Mesendoderm (in vitro differentiated cells): ENCODE measurements at regions not wholly inside any gene's neighbourhood (a gene's known extent, or its start where the extent isn't known, plus 50 kb on each side); places are given as distances from the start of the nearest gene placed in this dataset.
"Not testable (repeated sequence)": the region's sequence is repeated elsewhere in the genome, so short reads cannot be mapped to it uniquely, and the experiment has no call there.

ENCODE experiments used
- DNase-seq: peaks from one replicate; pipeline ENCODE4 v3.0.0; 2013
- H2AK5ac ChIP-seq: 2 replicates; pipeline ENCODE4 v1.6.1; 2013; ENCODE audit warnings: low read length, inconsistent platforms
- H2BK120ac ChIP-seq: 2 replicates; pipeline ENCODE4 v1.6.1; 2013; ENCODE audit warnings: low read depth, mild to moderate bottlenecking, low read length, moderate library complexity, mixed read lengths
- H2BK15ac ChIP-seq: replicated peaks from 2 replicates; pipeline ENCODE4 v1.6.1; 2013; ENCODE audit warnings: low read depth, mild to moderate bottlenecking, moderate library complexity
- H2BK5ac ChIP-seq: 2 replicates; pipeline ENCODE4 v1.6.1; 2013; ENCODE audit warnings: low read length, inconsistent platforms
- H3K18ac ChIP-seq: 2 replicates; pipeline ENCODE4 v1.6.1; 2013; ENCODE audit warnings: mild to moderate bottlenecking, low read length, mixed read lengths
- H3K23ac ChIP-seq: one replicate; pipeline ENCODE4 v1.6.1; 2013; ENCODE audit warnings: low read length
- H3K27ac ChIP-seq: 2 replicates; pipeline ENCODE4 v1.5.1; 2013; ENCODE audit warnings: low read depth, mild to moderate bottlenecking, inconsistent platforms, low read length, moderate library complexity
- H3K27me3 ChIP-seq: 2 replicates; pipeline ENCODE4 v1.6.1; 2013; ENCODE audit warnings: low read length, control low read depth, mild to moderate bottlenecking, inconsistent platforms; ENCODE audit not compliant: insufficient read depth, poor library complexity
- H3K36me3 ChIP-seq: 2 replicates; pipeline ENCODE4 v1.6.1; 2013; ENCODE audit warnings: low read length, inconsistent platforms; ENCODE audit not compliant: control insufficient read depth, insufficient read depth
- H3K4ac ChIP-seq: one replicate; pipeline ENCODE4 v1.6.1; 2013; ENCODE audit warnings: low read depth, mild to moderate bottlenecking, low read length, moderate library complexity
- H3K4me1 ChIP-seq: 2 replicates; pipeline ENCODE4 v1.6.1; 2013; ENCODE audit warnings: low read depth, low read length, inconsistent platforms; ENCODE audit not compliant: control insufficient read depth
- H3K4me2 ChIP-seq: 2 replicates; pipeline ENCODE4 v1.6.1; 2013; ENCODE audit warnings: low read length
- H3K4me3 ChIP-seq: 2 replicates; pipeline ENCODE4 v1.5.1; 2013; ENCODE audit warnings: mild to moderate bottlenecking, low read length
- H3K56ac ChIP-seq: one replicate; pipeline ENCODE4 v1.6.1; 2013; ENCODE audit warnings: low read length
- H3K79me1 ChIP-seq: 2 replicates; pipeline ENCODE4 v1.6.1; 2013; ENCODE audit warnings: low read length, inconsistent platforms
- H3K79me2 ChIP-seq: 2 replicates; pipeline ENCODE4 v1.6.1; 2013; ENCODE audit warnings: mild to moderate bottlenecking, low read length; ENCODE audit not compliant: control insufficient read depth, insufficient read depth
- H3K9ac ChIP-seq: 2 replicates; pipeline ENCODE4 v1.6.1; 2013; ENCODE audit warnings: low read length, inconsistent platforms
- H4K5ac ChIP-seq: one replicate; pipeline ENCODE4 v1.6.1; 2013; ENCODE audit warnings: low read length
- H4K8ac ChIP-seq: one replicate; pipeline ENCODE4 v1.6.1; 2013; ENCODE audit warnings: low read depth, mild to moderate bottlenecking, control low read depth, low read length, moderate library complexity
- WGBS: extraction: QIAGEN DNeasy Blood & Tissue Kit; methylation state at CpG from one replicate; pipeline ENCODE4 v1.1.7; 2013; ENCODE audit warnings: low lambda C conversion rate, missing lambda C conversion rate; ENCODE audit not compliant: insufficient coverage; ENCODE audit errors: extremely low coverage; 5-methylcytosine and 5-hydroxymethylcytosine counted together

GRCh38 chr12:72184971-72185533 is 87.1 kb upstream of the TRHDE start:
- H2BK120ac ChIP-seq, H2BK5ac ChIP-seq, H3K4ac ChIP-seq, DNase-seq, H3K9ac ChIP-seq, H3K4me3 ChIP-seq, H3K79me1 ChIP-seq, H3K4me2 ChIP-seq, H3K23ac ChIP-seq, H2BK15ac ChIP-seq, H3K79me2 ChIP-seq, H2AK5ac ChIP-seq, H3K56ac ChIP-seq, H3K27me3 ChIP-seq, H3K18ac ChIP-seq, H4K8ac ChIP-seq, H4K5ac ChIP-seq, H3K4me1 ChIP-seq, H3K36me3 ChIP-seq, H3K27ac ChIP-seq: not testable (repeated sequence)
- no CpG with 5 or more reads among the region's 33 CpGs for WGBS

GRCh38 chr12:72189266-72189665 is 82.9 kb upstream of the TRHDE start:
- Histone ChIP-seq H3K79me1 (no peaks in the 10 kb centered on the region), H3K4me2 (no peak overlapping the region), H2BK15ac (no peak overlapping the region), H3K9ac (no peak overlapping the region), H3K36me3 (no peaks in the 10 kb centered on the region), H4K8ac (no peak overlapping the region), H3K4me3 (no peak overlapping the region), H3K56ac (no peak overlapping the region), H2BK5ac (no peak overlapping the region), H2BK120ac (no peak overlapping the region), H3K23ac (no peak overlapping the region), H3K27ac (no peak overlapping the region), H3K18ac (no peak overlapping the region), H3K27me3 (no peaks in the 10 kb centered on the region), H4K5ac (no peak overlapping the region), H2AK5ac (no peak overlapping the region), H3K4me1 (no peaks in the 10 kb centered on the region), H3K4ac (no peak overlapping the region), H3K79me2 (no peaks in the 10 kb centered on the region)
- WGBS, result no CpG with 5 or more reads among the region's 1 CpG
- DNase-seq, result no peak

- Histone ChIP-seq H4K8ac (no peak overlapping the region), H3K27ac (no peak overlapping the region), H2BK15ac (no peak overlapping the region), H3K23ac (no peak overlapping the region), H3K4me1 (no peaks in the 10 kb centered on the region), H3K18ac (no peak overlapping the region), H3K36me3 (no peaks in the 10 kb centered on the region), H2BK5ac (no peak overlapping the region), H4K5ac (no peak overlapping the region), H3K4me2 (no peak overlapping the region), H3K79me1 (no peaks in the 10 kb centered on the region), H2AK5ac (no peak overlapping the region), H3K79me2 (no peaks in the 10 kb centered on the region), H3K27me3 (no peaks in the 10 kb centered on the region), H2BK120ac (no peak overlapping the region), H3K9ac (no peak overlapping the region), H3K4ac (no peak overlapping the region), H3K4me3 (no peak overlapping the region), H3K56ac (no peak overlapping the region)
- WGBS, result no CpG with 5 or more reads among the region's 1 CpG
- no peak for DNase-seq
Observed at GRCh38 chr12:72191761-72192160, 80.4 kb upstream of the TRHDE start.

GRCh38 chr12:72197790-72198189 is 74.4 kb upstream of the TRHDE start:
- Histone ChIP-seq H2BK5ac (no peak overlapping the region), H3K79me1 (no peaks in the 10 kb centered on the region), H4K5ac (no peak overlapping the region), H3K4me1 (no peaks in the 10 kb centered on the region), H3K79me2 (no peaks in the 10 kb centered on the region), H3K27me3 (no peaks in the 10 kb centered on the region), H3K27ac (no peak overlapping the region), H3K23ac (no peak overlapping the region), H2BK15ac (no peak overlapping the region), H3K4ac (no peak overlapping the region), H3K36me3 (no peaks in the 10 kb centered on the region), H2BK120ac (no peak overlapping the region), H4K8ac (no peak overlapping the region), H3K4me3 (no peak overlapping the region), H3K9ac (no peak overlapping the region), H3K18ac (no peak overlapping the region), H2AK5ac (no peak overlapping the region), H3K4me2 (no peak overlapping the region), H3K56ac (no peak overlapping the region)
- no CpG with 5 or more reads among the region's 1 CpG for WGBS
- DNase-seq, result no peak

GRCh38 chr12:72201457-72201856 is 70.7 kb upstream of the TRHDE start:
- H2BK120ac ChIP-seq, result no peak overlapping the region
- no peak overlapping the region for H2AK5ac ChIP-seq
- no peak overlapping the region for H2BK5ac ChIP-seq

GRCh38 chr12:72203764-72204335 is 68.3 kb upstream of the TRHDE start:
- Histone ChIP-seq H2BK5ac (no peak overlapping the region), H3K4me1 (no peaks in the 10 kb centered on the region), H3K4me3 (no peak overlapping the region), H2BK15ac (no peak overlapping the region), H3K4me2 (no peak overlapping the region), H3K4ac (no peak overlapping the region), H3K27ac (no peak overlapping the region), H3K79me1 (no peaks in the 10 kb centered on the region), H3K56ac (no peak overlapping the region), H2BK120ac (no peak overlapping the region), H4K5ac (no peak overlapping the region), H3K23ac (no peak overlapping the region), H3K27me3 (no peaks in the 10 kb centered on the region), H3K79me2 (no peaks in the 10 kb centered on the region), H3K18ac (no peak overlapping the region), H4K8ac (no peak overlapping the region), H2AK5ac (no peak overlapping the region), H3K36me3 (no peaks in the 10 kb centered on the region), H3K9ac (no peak overlapping the region)
- DNase-seq, result no peak
- WGBS, result no CpG with 5 or more reads among the region's 5 CpGs

More at GRCh38 chr12:72201457-72201856, 70.7 kb upstream of the TRHDE start:
- DNase-seq, result no peak
- Histone ChIP-seq H3K79me2 (no peaks in the 10 kb centered on the region), H3K4me2 (no peak overlapping the region), H4K5ac (no peak overlapping the region), H3K27ac (no peak overlapping the region), H3K27me3 (no peaks in the 10 kb centered on the region), H3K36me3 (no peaks in the 10 kb centered on the region), H3K4me3 (no peak overlapping the region), H4K8ac (no peak overlapping the region), H3K23ac (no peak overlapping the region), H3K18ac (no peak overlapping the region), H3K79me1 (no peaks in the 10 kb centered on the region), H3K4me1 (no peaks in the 10 kb centered on the region), H3K56ac (no peak overlapping the region), H3K4ac (no peak overlapping the region), H2BK15ac (no peak overlapping the region), H3K9ac (no peak overlapping the region)
- no CpG with 5 or more reads among the region's 1 CpG for WGBS
